Dendritic cell treated with granulocyte-macrophage colony-stimulating factor and Interleukin-4, amounts not matched to agents 40 ng/mL and 50 ng/mL, for 4 days (primary cell): ENCODE measurements at regions not wholly inside any gene's neighbourhood (a gene's known extent, or its start where the extent isn't known, plus 50 kb on each side); places are given as distances from the start of the nearest gene placed in this dataset.

ENCODE experiments used
- H3K27ac Mint-ChIP-seq: one replicate; pipeline ENCODE4 v1.8.0; 2022; ENCODE audit warnings: mild to moderate bottlenecking, mixed read lengths
- H3K27me3 Mint-ChIP-seq: one replicate; pipeline ENCODE4 v1.8.0; 2022; ENCODE audit warnings: mild to moderate bottlenecking, mixed read lengths
- H3K36me3 Mint-ChIP-seq: one replicate; pipeline ENCODE4 v1.8.0; 2022; ENCODE audit warnings: low read depth, mixed read lengths
- H3K4me1 Mint-ChIP-seq: one replicate; pipeline ENCODE4 v1.8.0; 2022; ENCODE audit warnings: low read depth, mixed read lengths
- H3K4me3 Mint-ChIP-seq: one replicate; pipeline ENCODE4 v1.8.0; 2022; ENCODE audit warnings: mild to moderate bottlenecking, moderate library complexity, mixed read lengths
- H3K9me3 Mint-ChIP-seq: one replicate; pipeline ENCODE4 v1.8.0; 2022; ENCODE audit warnings: mixed read lengths
- intact Hi-C: fragments of 100-400 bp; cut with micrococcal nuclease; formaldehyde crosslinking; loops from one replicate; pipeline ENCODE4 v1.15.0; 2022

- Mint-ChIP-seq H3K9me3 (no peaks in the 10 kb centered on the region), H3K27ac (no peak overlapping the region), H3K36me3 (no peaks in the 10 kb centered on the region), H3K4me1 (no peaks in the 10 kb centered on the region), H3K27me3 (peaks cover 3% of the 10 kb centered on the region), H3K4me3 (no peak overlapping the region)
- intact Hi-C loops = no loop called here
Measured at GRCh38 chr4:85376285-85376684, 98.7 kb upstream of the ARHGAP24 start.

GRCh38 chr4:85381968-85382367 is 93.0 kb upstream of the ARHGAP24 start:
- intact Hi-C loops = no loop called here
- H3K9me3 Mint-ChIP-seq = no peaks in the 10 kb centered on the region
- no peaks in the 10 kb centered on the region for H3K36me3 Mint-ChIP-seq
- no peak overlapping the region for H3K27ac Mint-ChIP-seq
- H3K4me3 Mint-ChIP-seq = no peak overlapping the region
- H3K4me1 Mint-ChIP-seq = no peaks in the 10 kb centered on the region
- no peaks in the 10 kb centered on the region for H3K27me3 Mint-ChIP-seq

DNA sequence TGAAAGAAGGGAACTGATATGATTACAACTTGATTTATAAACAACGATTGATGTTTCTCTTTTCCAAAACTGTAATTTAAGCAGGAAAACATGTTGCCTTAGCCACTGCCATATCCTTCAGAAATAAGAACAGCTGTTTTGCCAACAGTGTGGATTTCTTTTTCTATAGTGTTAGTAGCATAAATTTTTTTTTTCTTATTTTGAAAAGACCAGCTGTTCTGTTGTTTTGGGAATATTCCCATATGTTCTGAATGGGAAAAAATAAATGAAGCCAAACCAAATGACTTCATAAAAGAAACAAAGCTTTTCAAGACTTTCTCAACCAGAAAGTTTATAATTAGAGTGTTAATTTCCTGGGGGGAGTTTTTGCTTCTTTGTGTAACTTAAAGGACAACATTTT is 83.9 kb upstream of the ARHGAP24 start:
- Mint-ChIP-seq H3K36me3 (no peaks in the 10 kb centered on the region), H3K4me3 (no peak overlapping the region), H3K4me1 (no peaks in the 10 kb centered on the region), H3K9me3 (no peaks in the 10 kb centered on the region), H3K27me3 (no peaks in the 10 kb centered on the region), H3K27ac (no peak overlapping the region)
- intact Hi-C loops = no loop called here

- H3K36me3 Mint-ChIP-seq = no peaks in the 10 kb centered on the region
- H3K4me3 Mint-ChIP-seq = no peak overlapping the region
- H3K4me1 Mint-ChIP-seq = no peaks in the 10 kb centered on the region
- H3K9me3 Mint-ChIP-seq = no peaks in the 10 kb centered on the region
- H3K27me3 Mint-ChIP-seq = no peaks in the 10 kb centered on the region
- H3K27ac Mint-ChIP-seq = no peak overlapping the region
- intact Hi-C loops = no loop called here
Measured at GRCh38 chr4:85391589-85392410, 83.2 kb upstream of the ARHGAP24 start.

DNA sequence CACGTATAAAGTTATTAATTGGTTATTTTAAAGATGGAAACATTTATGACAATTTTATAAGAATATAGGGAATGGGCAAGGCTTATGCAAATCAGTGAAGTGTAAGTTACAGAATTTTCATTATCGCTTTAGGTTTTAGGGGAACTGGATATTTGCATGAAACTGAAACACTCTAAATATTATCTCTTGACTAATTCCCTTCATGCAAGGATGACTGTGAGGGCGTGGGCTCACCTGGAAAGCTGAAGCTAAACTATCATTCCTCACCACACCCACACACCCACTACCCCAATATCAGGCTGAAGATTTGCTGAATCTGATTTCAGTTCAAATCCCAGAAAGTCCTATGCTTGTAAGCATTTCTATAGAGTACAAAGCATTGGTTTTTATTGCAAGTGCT is 81.7 kb upstream of the ARHGAP24 start:
- Mint-ChIP-seq H3K4me1 (no peaks in the 10 kb centered on the region), H3K36me3 (no peaks in the 10 kb centered on the region), H3K27ac (no peak overlapping the region), H3K4me3 (no peak overlapping the region), H3K9me3 (no peaks in the 10 kb centered on the region), H3K27me3 (no peaks in the 10 kb centered on the region)
- intact Hi-C loops = no loop called here

GRCh38 chr4:85398276-85398675 is 76.7 kb upstream of the ARHGAP24 start:
- Mint-ChIP-seq H3K27ac (no peak overlapping the region), H3K4me3 (no peak overlapping the region), H3K9me3 (no peaks in the 10 kb centered on the region), H3K36me3 (no peaks in the 10 kb centered on the region), H3K4me1 (no peaks in the 10 kb centered on the region), H3K27me3 (no peaks in the 10 kb centered on the region)
- intact Hi-C loops = no loop called here

DNA sequence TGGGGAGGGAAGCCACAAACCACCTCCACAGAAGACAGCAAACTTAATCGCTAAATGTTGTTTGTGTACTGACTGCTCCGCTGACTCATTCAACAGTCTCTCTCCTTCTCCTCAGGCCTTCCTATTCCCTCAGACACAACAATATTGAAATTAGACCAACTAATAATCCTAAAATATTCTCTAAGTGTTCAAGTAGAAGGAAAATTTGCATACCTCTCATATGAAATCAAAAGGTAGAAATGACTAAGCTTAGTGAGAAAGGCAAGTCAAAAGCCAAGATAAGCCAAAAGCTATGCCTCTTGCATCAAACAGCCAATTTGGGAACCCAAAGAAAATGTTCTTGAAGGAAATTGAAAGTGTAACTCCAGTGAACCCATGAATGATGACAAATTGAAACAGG is 75.7 kb upstream of the ARHGAP24 start:
- Mint-ChIP-seq H3K27me3 (no peaks in the 10 kb centered on the region), H3K4me3 (no peak overlapping the region), H3K4me1 (no peaks in the 10 kb centered on the region), H3K9me3 (no peaks in the 10 kb centered on the region), H3K36me3 (no peaks in the 10 kb centered on the region), H3K27ac (no peak overlapping the region)
- intact Hi-C loops = no loop called here

DNA sequence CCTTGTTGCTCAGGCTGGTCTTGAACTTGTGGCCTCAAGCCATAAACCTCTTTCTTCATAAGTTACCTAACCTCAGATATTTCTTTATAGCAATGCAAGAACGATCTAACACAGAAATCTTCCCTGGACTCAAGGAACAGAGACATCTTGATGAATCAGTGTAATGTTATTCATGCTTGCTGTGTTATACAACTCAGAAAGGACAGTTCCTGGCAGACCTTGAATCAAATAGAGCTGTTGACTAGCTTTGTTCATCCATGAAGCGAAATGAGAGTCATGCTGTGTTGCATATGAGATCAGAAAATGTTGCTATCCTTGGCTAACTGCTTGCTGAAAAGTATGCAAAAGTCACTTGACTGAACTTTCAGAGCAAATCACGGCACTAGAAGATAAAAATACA is 72.6 kb upstream of the ARHGAP24 start:
- Mint-ChIP-seq H3K36me3 (no peaks in the 10 kb centered on the region), H3K4me3 (no peak overlapping the region), H3K4me1 (no peaks in the 10 kb centered on the region), H3K27ac (no peak overlapping the region), H3K9me3 (no peaks in the 10 kb centered on the region), H3K27me3 (peaks cover 1% of the 10 kb centered on the region)
- intact Hi-C loops = no loop called here

DNA sequence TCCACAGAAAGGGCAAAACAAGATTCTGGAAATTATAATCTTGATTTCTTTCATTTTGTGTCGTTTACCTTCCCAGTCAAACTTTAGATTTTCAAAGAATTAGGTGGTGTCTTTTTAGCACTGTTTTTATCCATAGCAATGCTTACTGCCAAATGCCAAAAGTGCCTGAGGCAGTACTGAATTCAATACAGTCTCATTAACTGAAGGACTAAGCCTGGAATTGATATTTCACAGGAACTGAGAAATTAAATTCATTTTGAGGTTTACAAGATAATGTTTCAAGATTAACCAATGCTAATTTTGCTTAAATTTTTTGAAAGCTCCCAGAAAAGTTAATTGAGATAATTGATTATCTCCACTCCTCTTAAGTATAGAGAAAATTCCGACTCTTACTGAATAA is 68.8 kb upstream of the ARHGAP24 start:
- Mint-ChIP-seq H3K9me3 (no peaks in the 10 kb centered on the region), H3K27me3 (peaks cover 1% of the 10 kb centered on the region), H3K36me3 (no peaks in the 10 kb centered on the region), H3K27ac (no peak overlapping the region), H3K4me1 (no peaks in the 10 kb centered on the region), H3K4me3 (no peak overlapping the region)
- intact Hi-C loops = no loop called here

- Mint-ChIP-seq H3K27ac (no peak overlapping the region), H3K4me3 (no peak overlapping the region), H3K36me3 (no peaks in the 10 kb centered on the region), H3K9me3 (no peaks in the 10 kb centered on the region), H3K4me1 (no peaks in the 10 kb centered on the region), H3K27me3 (peaks cover 1% of the 10 kb centered on the region)
- intact Hi-C loops = no loop called here
Measured at GRCh38 chr4:85407546-85407945, 67.4 kb upstream of the ARHGAP24 start.

DNA sequence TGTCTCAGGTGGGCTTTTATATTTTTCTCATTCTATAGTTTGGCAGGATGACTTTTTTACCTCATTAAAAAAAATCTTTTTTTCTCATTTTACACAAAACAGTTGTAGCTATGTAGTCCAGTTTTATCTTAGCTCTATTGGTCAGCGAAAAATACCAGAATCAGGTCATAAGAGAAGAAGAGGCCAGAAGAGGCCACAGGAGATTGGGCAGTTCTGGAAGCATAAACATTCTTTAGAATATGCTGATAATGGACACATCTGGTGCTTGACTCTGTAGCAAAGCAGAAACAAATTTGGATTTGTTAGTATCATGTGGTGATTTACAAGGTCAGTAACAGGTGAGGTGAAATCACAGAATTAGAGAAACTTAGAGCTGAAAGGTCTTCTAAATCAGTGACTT is 66.6 kb upstream of the ARHGAP24 start:
- Mint-ChIP-seq H3K36me3 (no peaks in the 10 kb centered on the region), H3K4me3 (no peak overlapping the region), H3K4me1 (no peaks in the 10 kb centered on the region), H3K27me3 (peaks cover 5% of the 10 kb centered on the region), H3K27ac (no peak overlapping the region), H3K9me3 (no peaks in the 10 kb centered on the region)
- intact Hi-C loops = no loop called here

GRCh38 chr4:85409251-85409650 is 65.7 kb upstream of the ARHGAP24 start:
- Mint-ChIP-seq H3K27ac (no peak overlapping the region), H3K4me1 (no peaks in the 10 kb centered on the region)

DNA sequence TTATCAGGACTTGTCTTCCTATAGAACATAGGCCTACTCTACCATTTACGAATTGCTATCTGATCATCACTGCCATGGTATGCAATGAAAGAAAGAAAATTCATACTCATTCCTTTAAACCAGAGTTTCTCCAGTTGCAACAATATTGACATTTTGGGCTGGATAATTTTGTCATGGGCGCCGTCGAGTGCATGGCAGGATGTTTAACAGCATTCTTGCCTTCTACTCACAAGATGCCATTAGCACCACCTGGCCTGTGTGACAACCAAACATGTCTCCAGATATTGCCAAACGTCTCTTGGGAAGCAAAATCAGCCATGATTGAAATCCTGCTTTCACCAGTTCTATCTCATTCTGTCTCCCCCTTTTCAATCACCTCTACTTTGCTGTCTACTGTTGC is 63.6 kb upstream of the ARHGAP24 start:
- intact Hi-C loops = no loop called here
- no peak overlapping the region for H3K27ac Mint-ChIP-seq
- no peaks in the 10 kb centered on the region for H3K9me3 Mint-ChIP-seq

More at GRCh38 chr4:85409251-85409650, 65.7 kb upstream of the ARHGAP24 start:
- H3K36me3 Mint-ChIP-seq = no peaks in the 10 kb centered on the region
- H3K9me3 Mint-ChIP-seq = no peaks in the 10 kb centered on the region
- intact Hi-C loops = no loop called here
- peaks cover 5% of the 10 kb centered on the region for H3K27me3 Mint-ChIP-seq
- H3K4me3 Mint-ChIP-seq = no peak overlapping the region

DNA sequence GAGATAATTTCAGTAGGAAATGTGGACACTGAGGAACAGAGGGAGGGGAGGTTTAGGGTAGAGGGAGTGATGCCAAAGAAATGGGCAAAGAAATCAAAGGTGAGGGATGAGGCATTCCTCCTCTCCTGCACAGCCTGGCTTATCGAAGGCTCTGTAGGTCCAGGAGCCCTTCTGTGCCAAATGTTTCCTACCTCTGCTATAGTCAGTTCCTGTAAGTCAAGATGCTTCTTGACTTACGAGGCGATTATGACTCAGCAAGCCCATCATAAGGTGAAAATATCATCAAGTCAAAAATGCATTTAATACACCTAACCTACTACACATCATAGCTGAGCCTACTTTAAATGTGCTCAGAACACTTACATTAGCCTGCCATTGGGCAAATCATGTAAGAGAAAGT is 60.0 kb upstream of the ARHGAP24 start:
- Mint-ChIP-seq H3K27ac (no peak overlapping the region), H3K9me3 (no peaks in the 10 kb centered on the region), H3K36me3 (no peaks in the 10 kb centered on the region), H3K27me3 (peaks cover 5% of the 10 kb centered on the region), H3K4me3 (no peak overlapping the region), H3K4me1 (no peaks in the 10 kb centered on the region)
- intact Hi-C loops = no loop called here

More for the DNA sequence above, 63.6 kb upstream of the ARHGAP24 start:
- Mint-ChIP-seq H3K4me3 (no peak overlapping the region), H3K4me1 (no peaks in the 10 kb centered on the region), H3K27me3 (peaks cover 5% of the 10 kb centered on the region), H3K36me3 (no peaks in the 10 kb centered on the region)

- H3K4me3 Mint-ChIP-seq = no peak overlapping the region
- intact Hi-C loops = no loop called here
- peaks cover 5% of the 10 kb centered on the region for H3K27me3 Mint-ChIP-seq
- no peaks in the 10 kb centered on the region for H3K4me1 Mint-ChIP-seq
- H3K36me3 Mint-ChIP-seq = no peaks in the 10 kb centered on the region
- H3K9me3 Mint-ChIP-seq = no peaks in the 10 kb centered on the region
- no peak overlapping the region for H3K27ac Mint-ChIP-seq
Measured at GRCh38 chr4:85416094-85416493, 58.9 kb upstream of the ARHGAP24 start.
